Parathyroid adenoma (tissue), 2 donors: ENCODE measurements at regions not wholly inside any gene's neighbourhood (a gene's known extent, or its start where the extent isn't known, plus 50 kb on each side); places are given as distances from the start of the nearest gene placed in this dataset.

Experiments used
- H2AFZ ChIP-seq: fragments of 300-600 bp; sonication (generic); one replicate; pipeline ENCODE4 v1.7.0; 2017; ENCODE audit warnings: antibody characterized with exemption, mild to moderate bottlenecking
- H3K27ac ChIP-seq: fragments of 300-600 bp; sonication (generic); one replicate; pipeline ENCODE4 v1.7.0; 2017
- H3K27me3 ChIP-seq: fragments of 300-600 bp; sonication (generic); one replicate; pipeline ENCODE4 v1.7.0; 2017; ENCODE audit warnings: low read length; ENCODE audit not compliant: control insufficient read depth, insufficient read depth
- H3K36me3 ChIP-seq: fragments of 300-600 bp; sonication (generic); one replicate; pipeline ENCODE4 v1.7.0; 2017; ENCODE audit warnings: low read length; ENCODE audit not compliant: control insufficient read depth, insufficient read depth
- H3K4me1 ChIP-seq: fragments of 300-600 bp; sonication (generic); one replicate; pipeline ENCODE4 v1.7.0; 2017; ENCODE audit warnings: control low read depth
- H3K4me2 ChIP-seq: fragments of 300-600 bp; sonication (generic); one replicate; pipeline ENCODE4 v1.7.0; 2017; ENCODE audit warnings: low read length
- H3K4me3 ChIP-seq: fragments of 300-600 bp; sonication (generic); one replicate; pipeline ENCODE4 v1.7.0; 2017; ENCODE audit warnings: low read depth, low read length
- H3K79me2 ChIP-seq: fragments of 300-600 bp; sonication (generic); one replicate; pipeline ENCODE4 v1.7.0; 2017; ENCODE audit warnings: control low read depth
- H3K9ac ChIP-seq: fragments of 300-600 bp; sonication (generic); one replicate; pipeline ENCODE4 v1.7.0; 2017; ENCODE audit warnings: mild to moderate bottlenecking
- H3K9me3 ChIP-seq: fragments of 300-600 bp; sonication (generic); one replicate; pipeline ENCODE4 v1.7.0; 2017; ENCODE audit warnings: low read length; ENCODE audit not compliant: control insufficient read depth
- CTCF ChIP-seq: fragments of 300-600 bp; sonication (generic); IDR thresholded peaks from one replicate; pipeline ENCODE4 v1.7.0; 2017; ENCODE audit warnings: antibody characterized with exemption, mild to moderate bottlenecking
- donor health status: primary hyperparathyroidism.

- no peaks in the 10 kb centered on the region for H3K79me2 ChIP-seq
- H3K27ac ChIP-seq, result no peak overlapping the region
- H3K9ac ChIP-seq, result no peak overlapping the region
- no peak overlapping the region for H2AFZ ChIP-seq
- no peak overlapping the region for H3K4me2 ChIP-seq
- H3K27me3 ChIP-seq, result no peaks in the 10 kb centered on the region
- no peaks in the 10 kb centered on the region for H3K9me3 ChIP-seq
- no peaks in the 10 kb centered on the region for H3K36me3 ChIP-seq
- H3K4me3 ChIP-seq, result no peak overlapping the region
- TF ChIP-seq CTCF, result no peak
- H3K4me1 ChIP-seq, result no peaks in the 10 kb centered on the region
Measured at GRCh38 chr2:204277226-204277625, 268.0 kb upstream of the PARD3B start.

- Histone ChIP-seq H3K27me3 (no peaks in the 10 kb centered on the region), H3K9ac (no peak overlapping the region), H3K79me2 (no peaks in the 10 kb centered on the region), H3K4me1 (no peaks in the 10 kb centered on the region), H3K4me3 (no peak overlapping the region), H3K27ac (no peak overlapping the region), H2AFZ (no peak overlapping the region), H3K36me3 (no peaks in the 10 kb centered on the region), H3K9me3 (no peaks in the 10 kb centered on the region), H3K4me2 (no peak overlapping the region)
- no peak for TF ChIP-seq CTCF
Measured at GRCh38 chr2:204278454-204278853, 266.8 kb upstream of the PARD3B start.

- Histone ChIP-seq H3K9me3 (no peaks in the 10 kb centered on the region), H2AFZ (no peak overlapping the region), H3K4me3 (no peak overlapping the region), H3K4me2 (no peak overlapping the region), H3K27me3 (no peaks in the 10 kb centered on the region), H3K79me2 (no peaks in the 10 kb centered on the region), H3K27ac (no peak overlapping the region), H3K36me3 (no peaks in the 10 kb centered on the region), H3K4me1 (no peaks in the 10 kb centered on the region), H3K9ac (no peak overlapping the region)
- TF ChIP-seq CTCF, result no peak
Measured at GRCh38 chr2:204279819-204280218, 265.5 kb upstream of the PARD3B start.

- no peak for TF ChIP-seq CTCF
- H3K9ac ChIP-seq, result no peak overlapping the region
- H3K79me2 ChIP-seq, result no peaks in the 10 kb centered on the region
- no peak overlapping the region for H3K27ac ChIP-seq
- no peaks in the 10 kb centered on the region for H3K36me3 ChIP-seq
- no peaks in the 10 kb centered on the region for H3K9me3 ChIP-seq
- H3K4me2 ChIP-seq, result no peak overlapping the region
- no peak overlapping the region for H3K4me3 ChIP-seq
- H3K4me1 ChIP-seq, result no peaks in the 10 kb centered on the region
- no peaks in the 10 kb centered on the region for H3K27me3 ChIP-seq
- H2AFZ ChIP-seq, result no peak overlapping the region
Measured at GRCh38 chr2:204280262-204280668, 265.0 kb upstream of the PARD3B start.

- Histone ChIP-seq H3K9me3 (no peaks in the 10 kb centered on the region), H3K4me1 (no peaks in the 10 kb centered on the region), H3K9ac (no peak overlapping the region), H2AFZ (no peak overlapping the region), H3K4me3 (no peak overlapping the region), H3K27ac (no peak overlapping the region), H3K4me2 (no peak overlapping the region), H3K79me2 (no peaks in the 10 kb centered on the region), H3K36me3 (no peaks in the 10 kb centered on the region), H3K27me3 (no peaks in the 10 kb centered on the region)
- TF ChIP-seq CTCF, result no peak
Measured at GRCh38 chr2:204282081-204282480, 263.2 kb upstream of the PARD3B start.
